HepG2 (cell line): ENCODE measurements at regions not wholly inside any gene's neighbourhood (a gene's known extent, or its start where the extent isn't known, plus 50 kb on each side); places are given as distances from the start of the nearest gene placed in this dataset.

Experiments
- CTCF ChIP-seq: sonication (generic); formaldehyde crosslinking; IDR thresholded peaks from 2 replicates; pipeline ENCODE4 v1.5.0; 2020; ENCODE audit warnings: mild to moderate bottlenecking, missing genetic modification reagents, moderate library complexity
- E2F1 ChIP-seq: sonication (generic); formaldehyde crosslinking; IDR thresholded peaks from 2 replicates; pipeline ENCODE4 v1.5.0; 2020; ENCODE audit warnings: missing genetic modification reagents
- LCORL ChIP-seq, 2 experiments: fragments of 450-650 bp in 1 of 2; sonication (generic) in 1 of 2; formaldehyde crosslinking in 1 of 2; IDR thresholded peaks; 2 replicates each; pipeline versions ENCODE4 v1.5.0 to v1.6.1; 2017 to 2020; ENCODE audit warnings: antibody characterized with exemption in 1 of 2, missing genetic modification reagents in 1 of 2
- NR2C2 ChIP-seq: sonication (generic); formaldehyde crosslinking; IDR thresholded peaks from 2 replicates; pipeline ENCODE4 v1.4.0; 2020; ENCODE audit warnings: missing genetic modification reagents, mild to moderate bottlenecking, moderate library complexity, borderline replicate concordance
- REST ChIP-seq, 2 experiments: IDR thresholded peaks; 2 replicates each; pipeline ENCODE4 v1.6.1; 2011 to 2012; ENCODE audit warnings: low read length in 2 of 2, borderline replicate concordance in 1 of 2, low read depth in 1 of 2, mild to moderate bottlenecking in 1 of 2, moderate library complexity in 1 of 2
- TFE3 ChIP-seq: IDR thresholded peaks from 2 replicates; pipeline ENCODE4 v1.6.1; 2016
- ZBTB1 ChIP-seq: sonication (generic); formaldehyde crosslinking; IDR thresholded peaks from 2 replicates; pipeline ENCODE4 v1.4.0; 2020; ENCODE audit warnings: missing genetic modification reagents, borderline replicate concordance
- ZBTB4 ChIP-seq: sonication (generic); formaldehyde crosslinking; IDR thresholded peaks from 2 replicates; pipeline ENCODE4 v1.4.0; 2020; ENCODE audit warnings: missing genetic modification reagents, mild to moderate bottlenecking, borderline replicate concordance
- ZC3H13 ChIP-seq: sonication (generic); formaldehyde crosslinking; IDR thresholded peaks from 2 replicates; pipeline ENCODE4 v1.8.1; 2023; ENCODE audit warnings: mild to moderate bottlenecking, missing genetic modification reagents, moderate library complexity
- ZHX1 ChIP-seq: sonication (generic); formaldehyde crosslinking; IDR thresholded peaks from 2 replicates; pipeline ENCODE4 v1.8.1; 2022; ENCODE audit warnings: low read depth, mild to moderate bottlenecking, missing genetic modification reagents
- ZNF232 ChIP-seq: sonication (generic); formaldehyde crosslinking; IDR thresholded peaks from 2 replicates; pipeline ENCODE4 v1.4.0; 2020; ENCODE audit warnings: missing genetic modification reagents, borderline replicate concordance
- ZNF670 ChIP-seq: sonication (generic); formaldehyde crosslinking; IDR thresholded peaks from 2 replicates; pipeline ENCODE4 v1.8.0; 2022; ENCODE audit warnings: mild to moderate bottlenecking, missing genetic modification reagents, borderline replicate concordance

- TF ChIP-seq ZHX1 (no peak), ZC3H13 (no peak), ZNF670 (CRISPR knock-in tag) (no peak), E2F1 (no peak), LCORL (IDR thresholded peaks at IDR 0.05) (no peak), LCORL (CRISPR knock-in tag; IDR thresholded peaks at IDR 0.05) (no peak), ZNF232 (CRISPR knock-in tag) (no peak), CTCF (CRISPR knock-in tag) (no peak), ZBTB4 (CRISPR knock-in tag) (no peak), TFE3 (CRISPR knock-in tag) (no peak), REST (IDR thresholded peaks at IDR 0.05; ENCODE audit: borderline replicate concordance in 1 of 2, low read depth in 1 of 2, low read length in 2 of 2) (no peak), NR2C2 (no peak), ZBTB1 (CRISPR knock-in tag) (no peak)
Observed at GRCh38 chr18:73715210-73715670, 432.4 kb downstream of the FBXO15 start.
